KMS-11 (cell line): ENCODE measurements at regions not wholly inside any gene's neighbourhood (a gene's known extent, or its start where the extent isn't known, plus 50 kb on each side); places are given as distances from the start of the nearest gene placed in this dataset.

Experiments used
- H2AFZ ChIP-seq: fragments of 200-600 bp; sonication (generic); 2 replicates; pipeline ENCODE4 v1.6.1; 2016; ENCODE audit warnings: antibody characterized with exemption, mixed run types, low read depth
- H3K27ac ChIP-seq: fragments of 200-600 bp; sonication (generic); 2 replicates; pipeline ENCODE4 v1.6.1; 2016; ENCODE audit warnings: mild to moderate bottlenecking, mixed run types
- H3K27me3 ChIP-seq: fragments of 200-600 bp; sonication (generic); 2 replicates; pipeline ENCODE4 v1.6.1; 2017; ENCODE audit warnings: mild to moderate bottlenecking, low read depth, mixed run types, moderate library complexity; ENCODE audit not compliant: insufficient read depth
- H3K36me3 ChIP-seq: fragments of 200-600 bp; sonication (generic); 2 replicates; pipeline ENCODE4 v1.6.1; 2017; ENCODE audit warnings: mild to moderate bottlenecking, mixed run types; ENCODE audit not compliant: insufficient read depth
- H3K4me1 ChIP-seq: fragments of 200-600 bp; sonication (generic); 2 replicates; pipeline ENCODE4 v1.6.1; 2016; ENCODE audit warnings: mild to moderate bottlenecking, low read depth, mixed run types; ENCODE audit not compliant: poor library complexity, severe bottlenecking
- H3K4me2 ChIP-seq: fragments of 200-600 bp; sonication (generic); 2 replicates; pipeline ENCODE4 v1.7.0; 2016; ENCODE audit warnings: mild to moderate bottlenecking, mixed run types
- H3K4me3 ChIP-seq: fragments of 200-600 bp; sonication (generic); IDR thresholded peaks from 2 replicates; pipeline ENCODE4 v1.6.1; 2017; ENCODE audit warnings: low read depth, low read length, mixed read lengths; ENCODE audit not compliant: insufficient read depth
- H3K79me2 ChIP-seq: fragments of 200-600 bp; sonication (generic); 2 replicates; pipeline ENCODE4 v1.6.1; 2016; ENCODE audit warnings: low read depth, mixed run types; ENCODE audit not compliant: insufficient read depth
- H3K9ac ChIP-seq: fragments of 200-600 bp; sonication (generic); 2 replicates; pipeline ENCODE4 v1.6.1; 2016; ENCODE audit warnings: mild to moderate bottlenecking, mixed run types
- H4K20me1 ChIP-seq: fragments of 200-600 bp; sonication (generic); 2 replicates; pipeline ENCODE4 v1.6.1; 2016; ENCODE audit warnings: mild to moderate bottlenecking, mixed run types; ENCODE audit not compliant: insufficient read depth
- CTCF ChIP-seq: fragments of 200-600 bp; sonication (generic); conservative IDR thresholded peaks from 2 replicates; pipeline ENCODE4 v1.6.1; 2017; ENCODE audit warnings: low read depth, mild to moderate bottlenecking, antibody characterized with exemption, low read length, moderate library complexity, mixed read lengths

GRCh38 chr19:30877661-30878113 lies 471.5 kb downstream of the TSHZ3 start:
- H3K9ac ChIP-seq, result no peak overlapping the region
- no peaks in the 10 kb centered on the region for H3K4me1 ChIP-seq
- no peaks in the 10 kb centered on the region for H3K79me2 ChIP-seq
- TF ChIP-seq CTCF, result no peak
- no peaks in the 10 kb centered on the region for H3K27me3 ChIP-seq
- no peak overlapping the region for H3K4me2 ChIP-seq
- no peak overlapping the region for H2AFZ ChIP-seq
- no peaks in the 10 kb centered on the region for H3K36me3 ChIP-seq
- H3K4me3 ChIP-seq, result no peak overlapping the region
- no peak overlapping the region for H3K27ac ChIP-seq
- H4K20me1 ChIP-seq, result no peaks in the 10 kb centered on the region

- Histone ChIP-seq H3K36me3 (no peaks in the 10 kb centered on the region), H3K27ac (no peak overlapping the region), H3K79me2 (no peaks in the 10 kb centered on the region), H2AFZ (no peak overlapping the region), H3K27me3 (no peaks in the 10 kb centered on the region), H3K9ac (no peak overlapping the region), H3K4me1 (no peaks in the 10 kb centered on the region), H3K4me2 (no peak overlapping the region), H4K20me1 (no peaks in the 10 kb centered on the region), H3K4me3 (no peak overlapping the region)
- TF ChIP-seq CTCF, result no peak
Measured at GRCh38 chr19:30873691-30874090, 475.5 kb downstream of the TSHZ3 start.

- H2AFZ ChIP-seq, result no peak overlapping the region
- TF ChIP-seq CTCF, result no peak
- H3K79me2 ChIP-seq, result no peaks in the 10 kb centered on the region
- no peaks in the 10 kb centered on the region for H3K4me1 ChIP-seq
- no peaks in the 10 kb centered on the region for H4K20me1 ChIP-seq
- no peak overlapping the region for H3K4me2 ChIP-seq
- no peak overlapping the region for H3K4me3 ChIP-seq
- H3K36me3 ChIP-seq, result no peaks in the 10 kb centered on the region
- H3K9ac ChIP-seq, result no peak overlapping the region
- H3K27ac ChIP-seq, result no peak overlapping the region
- no peaks in the 10 kb centered on the region for H3K27me3 ChIP-seq
Measured at GRCh38 chr19:30873003-30873402, 476.2 kb downstream of the TSHZ3 start.

- H4K20me1 ChIP-seq, result no peaks in the 10 kb centered on the region
- no peak overlapping the region for H3K9ac ChIP-seq
- H3K4me2 ChIP-seq, result no peak overlapping the region
- H3K36me3 ChIP-seq, result no peaks in the 10 kb centered on the region
- H3K4me1 ChIP-seq, result no peaks in the 10 kb centered on the region
- no peaks in the 10 kb centered on the region for H3K79me2 ChIP-seq
- no peak overlapping the region for H3K4me3 ChIP-seq
- no peaks in the 10 kb centered on the region for H3K27me3 ChIP-seq
- no peak for TF ChIP-seq CTCF
- H3K27ac ChIP-seq, result no peak overlapping the region
- no peak overlapping the region for H2AFZ ChIP-seq
Measured at GRCh38 chr19:30871979-30872378, 477.3 kb downstream of the TSHZ3 start.
